CD4-positive, alpha-beta T cell treated with Interleukin-1 beta for 1 hour (primary cell): ENCODE measurements at regions not wholly inside any gene's neighbourhood (a gene's known extent, or its start where the extent isn't known, plus 50 kb on each side); places are given as distances from the start of the nearest gene placed in this dataset.
"Not testable (repeated sequence)": the region's sequence is repeated elsewhere in the genome, so short reads cannot be mapped to it uniquely, and the experiment has no call there.

Experiments used
- DNase-seq, 2 donors: peaks; one replicate each; pipeline ENCODE4 v3.0.0-alpha.2; 2020 to 2022

DNA sequence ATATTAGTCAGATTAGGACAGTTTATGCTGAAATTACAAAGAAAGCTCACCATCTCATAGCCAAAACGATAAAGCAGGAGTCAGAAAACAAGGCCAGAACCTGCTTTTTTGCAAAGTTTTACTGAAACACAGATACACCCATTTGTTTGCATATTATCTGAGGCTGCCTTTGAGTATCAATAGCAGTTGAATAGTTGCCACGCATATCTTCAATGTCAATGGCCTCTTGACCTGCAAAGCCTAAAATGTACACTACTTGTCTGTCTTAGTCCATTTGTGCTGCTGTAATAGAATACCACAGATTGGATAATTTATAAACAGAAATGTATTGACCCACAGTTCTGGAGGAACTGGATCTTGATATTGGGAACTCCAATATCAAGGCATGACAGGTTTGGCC is 94.1 kb upstream of the NT5E start:
- DNase-seq, result no peak

DNA sequence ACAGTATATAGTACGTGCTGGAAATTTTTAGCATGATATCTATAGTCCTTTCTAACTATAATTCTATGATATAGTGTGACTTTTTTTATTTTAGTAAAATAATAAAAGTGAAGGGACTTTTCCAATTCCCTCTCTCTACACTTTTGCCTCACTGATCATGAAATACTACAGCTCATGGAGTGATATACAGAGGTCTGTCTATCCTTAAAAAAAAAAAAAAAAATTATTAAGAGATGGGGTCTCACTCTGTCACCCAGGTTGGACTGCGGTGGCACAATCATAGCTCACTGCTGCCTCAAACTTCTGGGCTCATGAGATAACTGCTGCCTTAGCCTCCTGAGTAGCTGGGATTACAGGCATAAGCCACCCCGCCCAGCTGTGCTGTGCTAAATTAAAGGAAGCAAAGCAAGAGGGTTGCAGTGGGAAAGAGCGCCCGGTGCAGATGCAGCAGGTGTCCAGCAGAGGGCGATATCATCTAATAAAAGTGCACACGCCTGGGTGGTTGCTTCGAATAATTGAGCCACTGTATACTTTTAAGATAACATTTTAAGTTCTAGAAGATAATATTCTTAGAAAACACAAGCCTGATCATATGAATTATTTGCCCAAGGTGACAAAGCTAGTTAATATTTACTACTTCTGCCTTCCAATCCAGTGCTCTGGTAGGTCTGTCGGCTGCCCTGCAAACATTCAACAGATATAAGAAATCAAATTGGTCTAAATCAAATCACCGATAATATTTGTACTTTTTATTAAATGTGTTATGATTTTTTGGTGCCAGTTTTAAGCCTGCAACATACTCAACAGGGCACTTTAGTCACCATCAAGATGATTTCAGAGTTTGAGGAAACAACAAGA is 94.9 kb upstream of the NT5E start:
- peak; percentile 44 to 50 for DNase-seq

DNA sequence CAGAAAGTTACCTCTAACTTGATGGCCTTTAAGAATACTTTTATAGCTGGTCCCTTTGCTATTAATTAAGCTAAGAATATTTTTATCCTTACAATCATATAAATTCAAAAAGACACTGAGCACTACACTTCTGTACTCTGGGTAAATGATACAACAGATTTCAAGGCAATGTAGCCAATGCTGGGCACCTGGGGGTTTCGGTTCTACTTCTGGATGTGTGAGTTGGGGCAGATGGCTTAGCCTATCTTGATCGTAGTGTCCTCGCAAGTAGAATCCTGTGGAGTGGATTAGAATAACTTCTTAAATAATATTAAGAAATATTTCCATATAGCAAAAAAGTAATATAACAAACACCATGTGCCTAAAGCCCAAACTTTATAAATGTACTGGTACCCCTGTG is 96.9 kb upstream of the NT5E start:
- DNase-seq, result no peak

DNA sequence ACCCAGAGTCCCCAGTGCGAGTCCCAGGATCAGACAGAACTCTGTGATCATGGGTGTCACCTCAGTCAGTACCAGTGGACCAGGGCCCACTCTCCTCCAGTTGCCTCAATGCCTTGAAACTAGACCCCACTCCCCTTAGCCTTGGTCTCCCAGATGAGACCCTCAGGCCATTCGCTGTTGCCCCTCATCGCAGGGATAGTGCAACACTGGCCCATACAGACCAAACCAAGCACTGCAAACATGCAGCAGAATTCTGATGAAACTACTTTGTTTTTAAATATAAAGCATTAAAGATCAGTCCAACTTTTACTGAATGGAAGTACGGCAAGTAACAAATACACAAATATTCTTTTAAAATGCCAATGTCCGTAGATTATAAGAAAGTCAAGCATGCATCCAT is 101.2 kb upstream of the NT5E start:
- no peak for DNase-seq

DNA sequence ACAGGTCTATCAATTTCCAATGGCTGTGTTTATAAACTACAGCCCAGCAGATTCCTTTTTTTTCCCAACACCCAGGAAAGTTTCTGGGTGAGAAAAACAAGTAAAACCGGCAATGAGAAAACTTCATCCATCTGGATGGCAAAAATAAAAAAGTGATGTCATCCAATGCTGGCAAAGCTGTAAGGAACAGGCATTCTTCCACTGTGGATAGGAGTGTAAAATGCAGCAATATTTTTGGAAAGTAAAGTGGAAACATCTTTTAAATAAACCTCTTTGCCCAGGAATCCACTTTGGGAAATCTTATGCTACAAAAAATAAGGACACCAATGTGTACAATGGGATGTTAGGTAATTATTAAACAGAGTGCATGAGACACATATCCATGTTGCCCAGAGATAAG is 102.1 kb upstream of the NT5E start:
- no peak for DNase-seq

DNA sequence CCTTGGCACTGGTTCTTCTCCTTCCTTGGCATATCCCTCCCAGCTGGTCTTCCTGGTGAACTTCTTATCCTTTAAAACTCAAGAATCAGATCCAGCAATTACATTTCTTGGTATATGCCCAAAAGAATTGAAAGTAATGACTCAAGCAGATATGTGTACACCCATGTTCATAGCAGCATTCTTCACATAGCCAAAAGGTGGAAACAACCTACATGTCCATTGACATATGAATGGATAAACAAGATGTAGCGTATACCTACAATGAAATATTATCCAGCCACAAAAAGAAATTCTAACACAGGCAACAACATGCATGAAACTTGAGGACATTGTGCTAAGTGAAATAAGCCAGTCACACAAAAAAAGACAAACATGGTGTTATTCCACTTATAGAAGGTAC is 103.7 kb upstream of the NT5E start:
- DNase-seq, result no peak

DNA sequence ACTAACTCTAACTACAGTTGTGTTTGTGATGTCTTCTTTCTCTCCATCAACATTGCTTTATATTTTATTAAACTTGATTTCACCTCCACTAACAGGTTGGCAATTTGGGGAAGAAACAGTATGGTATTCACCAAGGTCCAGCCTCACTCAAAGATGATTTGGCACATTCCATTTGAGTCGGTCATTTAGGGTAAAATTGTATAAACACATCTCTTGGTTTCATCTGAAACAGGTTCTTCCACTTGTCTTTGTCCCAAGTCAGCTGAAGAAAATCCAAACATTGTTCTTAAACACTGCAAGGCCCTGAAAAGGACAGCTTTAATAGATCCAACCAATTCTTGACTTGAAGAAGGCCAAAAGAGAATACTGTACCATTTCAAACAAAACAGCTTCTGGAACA is 104.9 kb upstream of the NT5E start:
- DNase-seq, result no peak

DNA sequence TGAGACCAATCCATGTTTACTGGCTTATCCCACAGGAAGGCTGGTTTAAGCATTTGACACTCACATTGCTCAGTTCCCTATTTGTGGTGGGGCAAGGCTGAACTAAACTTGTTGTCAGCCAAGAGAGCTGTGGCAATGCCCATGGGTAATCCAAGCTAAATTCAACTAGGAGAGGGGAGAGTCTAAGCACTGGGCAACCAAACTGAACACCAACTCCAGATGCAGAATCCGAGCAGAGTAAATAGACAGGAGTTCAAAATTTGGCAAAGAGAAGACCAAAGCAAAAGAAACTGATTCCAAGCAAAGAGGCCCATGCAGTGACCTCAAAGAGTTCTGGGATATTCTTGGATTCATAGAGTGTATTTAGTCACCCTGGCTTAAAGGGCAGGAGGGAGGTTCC is 106.5 kb upstream of the NT5E start:
- no peak for DNase-seq

DNA sequence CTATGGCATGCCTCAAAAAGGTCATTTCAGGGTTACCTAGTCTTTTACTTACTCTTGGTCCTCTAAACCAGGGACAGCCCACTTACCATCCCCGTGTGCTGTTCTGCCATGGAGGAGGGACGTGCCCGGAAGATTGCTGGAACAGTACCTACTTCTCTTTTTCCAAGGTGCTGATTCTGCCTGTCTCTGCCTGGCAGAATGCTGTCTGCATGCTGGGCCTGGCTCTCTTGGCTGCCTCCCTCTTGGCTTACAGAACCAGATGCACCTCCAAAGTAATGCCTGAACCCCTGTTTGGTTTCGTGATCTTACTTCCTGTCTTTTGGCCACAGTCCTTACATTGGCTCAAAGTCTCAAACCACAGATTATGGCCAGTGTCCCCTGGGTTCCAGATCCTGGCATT is 120.7 kb upstream of the NT5E start:
- no peak for DNase-seq

DNA sequence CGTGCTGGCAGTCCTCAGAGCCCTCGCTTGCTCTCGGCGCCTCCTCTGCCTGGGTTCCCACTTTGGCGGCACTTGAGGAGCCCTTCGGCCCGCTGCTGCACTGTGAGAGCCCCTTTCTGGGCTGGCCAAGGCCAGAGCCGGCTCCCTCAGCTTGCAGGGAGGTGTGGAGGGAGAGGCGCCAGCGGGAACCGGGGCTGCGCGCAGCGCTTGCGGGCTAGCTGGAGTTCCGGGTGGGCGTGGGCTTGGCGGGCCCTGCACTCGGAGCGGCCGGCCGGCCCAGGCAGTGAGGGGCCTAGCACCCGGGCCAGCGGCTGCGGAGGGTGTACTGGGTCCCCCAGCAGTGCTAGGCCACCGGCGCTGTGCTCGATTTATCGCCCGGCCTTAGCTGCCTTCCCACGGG is 124.1 kb upstream of the NT5E start:
- not testable (repeated sequence) for DNase-seq

DNA sequence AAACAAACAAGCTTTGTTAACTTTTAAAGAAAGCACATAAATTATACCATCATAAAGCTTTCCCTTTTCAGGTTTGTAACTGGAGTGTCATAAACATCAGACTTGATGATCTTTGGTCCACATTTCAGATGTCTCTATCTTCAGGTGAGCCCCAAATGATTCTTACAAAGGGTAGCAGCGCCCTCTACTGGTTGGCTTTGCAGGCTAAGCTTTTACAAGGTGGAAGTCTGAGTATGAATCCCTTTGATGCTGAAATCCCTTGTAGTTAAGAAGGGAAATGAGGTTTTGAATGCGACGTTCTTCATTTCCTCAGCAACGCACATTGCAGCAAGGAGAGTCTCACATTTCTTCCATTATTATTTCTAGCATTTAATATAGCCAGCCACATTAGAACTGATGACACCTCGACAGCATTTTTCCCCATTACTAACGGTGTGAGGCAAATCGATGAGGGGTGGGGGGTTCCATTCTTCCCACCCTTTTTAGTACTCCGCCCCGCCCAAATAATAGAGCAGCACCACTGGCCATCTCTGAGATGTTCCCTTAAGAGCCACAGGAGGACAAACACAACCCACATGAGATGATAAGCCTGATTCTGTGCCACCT is 126.3 kb upstream of the NT5E start:
- DNase-seq, result peak; percentile 22 to 56

DNA sequence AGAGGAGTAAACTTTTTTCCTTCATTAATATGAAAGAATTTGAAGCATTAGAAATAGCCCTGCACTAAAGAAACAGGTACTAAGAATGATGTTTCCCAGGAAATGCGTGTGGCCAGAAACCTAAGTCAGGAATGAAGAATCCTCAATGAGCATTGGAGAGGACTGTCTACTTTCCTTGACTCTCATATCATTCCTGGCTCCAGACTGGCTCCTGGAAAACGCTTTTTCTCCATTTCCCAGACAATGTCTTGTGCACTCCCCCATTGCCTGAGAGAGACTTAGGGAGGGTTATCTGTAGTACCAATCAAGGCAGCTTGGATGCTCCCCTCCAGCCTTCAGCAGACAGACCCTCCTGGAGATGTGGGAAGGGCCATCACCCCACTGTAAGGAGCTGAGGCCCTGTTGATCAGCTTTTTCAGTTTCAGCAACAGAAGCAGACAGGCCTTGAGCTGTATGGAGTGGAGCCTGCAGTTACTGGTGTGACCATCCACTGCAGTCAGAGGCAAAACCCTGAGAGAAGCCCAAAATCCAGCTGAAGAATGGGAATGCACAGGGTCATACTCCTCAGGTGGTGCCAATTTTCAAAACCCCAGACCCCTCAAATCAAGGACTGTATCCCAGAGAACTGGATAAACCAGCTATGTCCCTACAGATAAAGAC is 127.3 kb upstream of the NT5E start:
- DNase-seq, result no peak

DNA sequence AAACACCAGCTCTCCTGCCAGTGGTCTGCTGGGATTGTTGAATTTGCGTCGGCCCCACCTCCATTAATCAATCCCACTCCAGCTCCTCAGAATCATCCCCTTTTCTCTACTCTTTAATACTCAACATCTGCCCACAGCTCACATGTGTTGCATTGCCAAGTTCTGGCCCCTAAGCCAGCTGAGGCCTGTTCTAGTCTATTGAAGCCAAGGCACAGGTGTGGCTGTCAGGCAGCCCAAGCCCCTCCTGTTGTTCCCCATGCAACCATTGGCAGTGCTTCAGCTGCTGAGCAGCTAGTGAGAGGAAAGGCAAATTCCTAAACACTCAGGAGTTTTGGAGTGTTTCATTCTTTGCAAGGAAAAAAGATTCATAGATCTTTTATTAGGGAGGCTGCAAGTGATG is 128.0 kb upstream of the NT5E start:
- DNase-seq, result no peak

DNA sequence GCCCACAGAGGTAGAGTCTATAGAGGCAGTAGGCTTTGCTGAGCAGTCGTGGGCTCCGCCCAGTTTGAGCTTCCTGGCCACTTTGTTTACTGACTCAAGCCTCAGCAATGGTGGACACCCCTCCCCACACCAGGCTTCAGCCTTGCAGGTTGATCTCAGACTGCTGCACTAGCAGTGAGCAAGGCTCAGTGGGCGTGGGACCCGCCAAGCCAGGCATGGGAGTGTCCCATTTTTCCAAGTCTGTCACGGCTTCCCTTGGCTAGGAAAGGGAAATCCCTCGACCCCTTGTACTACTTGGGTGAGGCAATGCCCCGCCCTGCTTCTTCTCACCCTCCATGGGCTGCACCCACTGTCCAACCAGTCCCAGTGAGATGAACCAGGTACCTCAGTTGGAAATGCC is 135.3 kb upstream of the NT5E start:
- no peak for DNase-seq

DNA sequence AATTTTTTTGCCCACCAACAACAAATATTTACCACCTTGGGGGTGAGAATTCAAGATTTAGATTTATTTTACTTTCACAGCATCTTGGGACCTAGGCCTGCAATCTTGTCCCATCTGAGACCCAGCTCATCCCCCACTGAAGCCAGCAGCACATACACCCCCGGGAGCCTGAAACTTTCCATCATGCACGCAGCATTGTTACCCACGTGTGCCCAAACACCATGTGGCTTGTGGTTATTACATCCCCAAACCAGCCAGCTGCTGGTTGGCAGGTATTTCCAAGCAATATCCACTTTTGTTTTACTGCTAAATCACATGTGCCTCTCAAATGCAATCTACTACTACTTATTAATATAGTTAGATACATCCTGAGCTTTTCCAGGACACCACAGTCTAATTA is 149.3 kb upstream of the NT5E start:
- no peak for DNase-seq

DNA sequence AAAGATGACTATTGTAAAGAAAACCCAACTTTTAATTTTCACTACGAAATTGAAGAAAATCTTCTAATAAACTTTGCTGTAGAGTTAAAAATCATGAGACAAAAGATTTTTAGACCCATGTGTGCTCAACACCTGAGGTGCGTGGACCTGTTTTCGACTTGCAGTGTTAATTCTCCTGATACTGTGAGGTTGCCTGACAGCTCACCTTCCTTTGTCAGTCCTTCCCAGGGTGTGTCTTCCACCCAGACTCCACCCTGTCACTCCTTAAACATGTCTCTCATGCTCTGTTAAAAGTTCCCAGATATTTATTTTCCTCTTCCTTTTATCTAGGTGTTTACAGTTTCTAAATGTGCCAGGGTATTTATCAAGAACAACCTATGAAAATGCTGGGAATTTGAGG is 151.3 kb upstream of the NT5E start:
- DNase-seq, result no peak

DNA sequence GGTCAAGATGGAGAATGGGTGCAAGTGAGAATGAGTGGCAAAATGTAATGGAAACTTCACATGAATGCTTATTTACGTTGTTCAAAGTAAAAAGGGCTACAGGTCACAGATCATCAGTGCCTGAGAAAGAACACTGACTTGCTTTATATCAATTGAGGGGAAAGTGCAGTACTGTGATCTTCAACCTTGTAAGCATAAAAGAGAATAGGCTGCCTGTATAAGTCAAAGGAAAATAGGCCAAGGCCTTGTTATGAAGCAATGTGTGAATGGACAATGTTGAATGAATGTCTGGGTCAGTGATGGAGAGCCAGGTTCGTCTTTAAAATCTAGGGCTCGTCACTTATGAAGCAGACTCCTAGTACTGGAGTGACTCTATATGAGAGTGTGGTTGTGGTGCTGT is 158.6 kb upstream of the NT5E start:
- no peak for DNase-seq

DNA sequence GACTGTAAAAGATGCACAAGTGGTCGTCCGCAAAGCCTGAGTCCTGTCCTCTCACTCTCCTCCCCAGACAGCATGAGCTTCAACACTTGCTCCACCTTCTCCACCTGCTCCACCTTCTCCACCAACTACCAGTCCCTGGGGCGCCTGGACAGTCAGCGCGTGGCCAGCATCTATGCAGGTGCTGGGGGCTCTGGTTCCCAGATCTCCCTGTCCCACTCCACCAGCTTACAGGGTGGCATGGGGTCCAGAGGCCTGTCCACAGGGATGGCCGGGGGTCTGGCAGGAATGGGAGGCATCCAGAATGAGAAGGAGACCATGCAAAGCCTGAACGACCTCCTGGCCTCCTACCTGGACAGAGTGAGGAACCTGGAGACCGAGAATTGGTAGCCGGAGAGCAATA is 162.2 kb upstream of the NT5E start:
- DNase-seq, result no peak

DNA sequence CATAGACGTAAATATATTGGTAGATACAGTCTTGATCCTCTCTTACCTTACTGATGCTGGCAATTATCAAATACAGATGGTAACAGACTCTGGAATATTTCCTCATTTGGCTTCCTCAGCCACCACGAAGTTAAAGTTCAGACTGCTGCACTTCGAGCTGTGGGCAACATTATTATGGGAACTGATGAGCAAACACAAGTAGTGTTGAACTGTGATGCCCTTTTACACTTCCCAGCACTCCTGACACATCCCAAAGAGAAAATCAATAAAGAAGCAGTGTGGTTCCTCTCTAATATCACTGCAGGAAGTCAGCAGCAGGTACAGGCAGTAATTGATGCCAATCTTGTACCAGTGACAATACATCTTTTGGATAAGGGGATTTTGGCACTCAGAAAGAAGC is 162.7 kb upstream of the NT5E start:
- no peak for DNase-seq

DNA sequence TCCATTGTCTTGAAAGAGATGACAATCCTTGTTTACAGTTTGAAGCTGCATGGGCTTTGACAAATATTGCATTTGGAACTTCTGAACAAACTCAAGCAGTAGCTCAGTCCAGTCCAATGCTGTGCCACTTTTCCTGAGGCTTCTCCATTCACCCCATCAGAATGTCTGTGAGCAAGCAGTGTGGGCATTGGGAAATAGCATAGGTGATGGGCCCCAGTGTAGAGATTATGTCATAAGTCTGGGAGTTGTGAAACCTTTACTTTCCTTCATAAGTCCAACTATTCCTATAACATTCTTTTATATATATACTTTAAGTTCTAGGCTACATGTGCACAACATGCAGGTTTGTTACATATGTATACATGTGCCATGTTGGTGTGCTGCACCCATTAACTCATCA is 163.4 kb upstream of the NT5E start:
- not testable (repeated sequence) for DNase-seq

DNA sequence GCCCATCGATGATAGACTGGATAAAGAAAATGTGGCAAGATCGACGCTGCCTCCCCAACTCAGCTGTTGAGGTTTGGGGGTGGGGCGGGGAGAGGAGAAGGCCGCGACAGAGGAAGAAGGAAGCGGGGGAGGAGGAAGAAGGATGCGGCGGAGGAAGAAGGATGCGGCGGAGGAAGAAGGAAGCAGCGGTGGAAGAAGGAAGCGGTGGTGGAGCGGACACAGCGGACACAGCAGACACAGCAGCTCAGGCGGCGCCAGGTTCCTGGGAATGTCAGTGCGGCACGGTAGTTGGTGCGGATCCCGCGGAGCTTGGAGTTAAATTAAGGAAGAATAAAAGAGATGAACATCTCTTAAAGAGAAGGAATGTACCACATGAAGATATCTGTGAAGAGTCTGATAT is 163.9 kb upstream of the NT5E start:
- DNase-seq, result no peak

DNA sequence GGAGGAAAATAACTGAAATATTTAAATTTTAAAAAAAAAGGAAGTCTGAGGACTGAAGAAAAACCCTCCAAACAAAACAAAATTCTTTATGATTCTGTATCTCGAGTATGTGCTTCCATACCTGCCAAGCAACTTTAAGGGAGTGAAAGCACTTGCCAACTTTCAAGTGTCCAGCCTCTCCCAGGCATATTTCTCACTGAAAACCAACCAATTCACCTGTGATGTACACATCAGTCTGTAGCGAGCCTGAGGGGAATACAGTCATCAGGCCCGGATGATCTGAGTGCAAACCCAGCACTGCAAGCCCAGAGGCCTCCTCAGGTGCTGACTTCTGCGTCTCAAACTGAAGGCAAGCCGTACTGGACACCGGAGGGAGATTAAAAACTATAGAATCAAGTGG is 164.8 kb upstream of the NT5E start:
- no peak for DNase-seq

DNA sequence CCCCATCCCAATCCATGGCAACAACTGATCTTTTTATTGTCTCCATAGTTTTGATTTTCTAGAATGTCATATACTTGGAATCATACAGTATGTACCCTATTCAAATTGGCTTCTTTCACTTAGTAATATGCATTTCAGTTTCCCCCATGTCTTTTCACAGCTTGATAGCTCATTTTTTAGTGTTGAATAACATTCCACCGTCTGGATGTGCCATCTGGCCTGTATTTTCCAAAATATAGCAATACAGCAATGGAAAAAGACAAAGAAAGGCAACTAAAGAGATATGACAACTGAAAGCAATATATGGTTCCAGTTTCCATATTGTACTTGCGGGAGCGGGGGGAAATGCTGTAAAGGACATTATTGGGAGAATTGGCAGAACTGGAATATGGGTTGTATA is 166.4 kb upstream of the NT5E start:
- DNase-seq, result no peak

DNA sequence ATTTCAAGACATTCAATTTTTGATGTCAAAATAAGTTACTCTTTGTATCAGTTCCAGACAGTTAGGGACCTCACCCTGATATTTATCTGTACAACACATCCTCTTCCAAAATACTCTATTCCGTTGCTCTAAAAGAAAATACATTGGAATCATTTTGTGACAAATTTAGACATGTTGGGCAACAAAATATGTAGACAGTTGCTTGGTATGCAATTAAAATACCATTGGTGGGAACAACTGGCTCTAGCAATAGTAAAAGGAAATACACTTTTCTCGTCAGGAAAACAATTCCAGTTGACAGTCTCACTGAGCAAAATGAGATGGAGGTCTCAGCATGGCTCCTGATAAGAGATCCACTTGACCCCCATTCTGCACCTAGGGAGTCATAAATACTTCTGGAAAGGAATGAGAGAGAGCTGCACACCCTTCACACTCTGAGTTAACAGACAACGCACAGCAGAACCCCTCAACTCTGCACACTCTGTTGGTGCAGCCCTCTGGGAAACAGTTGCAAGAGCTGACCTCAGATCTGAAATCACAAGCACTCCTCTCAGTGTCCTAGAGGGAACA is 171.3 kb upstream of the NT5E start:
- no peak for DNase-seq
